HEK293T (cell line): ENCODE measurements at regions not wholly inside any gene's neighbourhood (a gene's known extent, or its start where the extent isn't known, plus 50 kb on each side); places are given as distances from the start of the nearest gene placed in this dataset.

ENCODE experiments used
- CTCF ChIA-PET: fragments of 350-600 bp; formaldehyde crosslinking; extraction: SDS; loops from one replicate; lab custom pipeline; 2021; ENCODE audit warnings: antibody characterized with exemption, inconsistent platforms; lab: Yijun Ruan, JAX
- POLR2A ChIA-PET: fragments of 350-600 bp; formaldehyde crosslinking; extraction: SDS; loops from one replicate; lab custom pipeline; 2020; ENCODE audit warnings: antibody characterized with exemption, inconsistent platforms; lab: Yijun Ruan, JAX
- DNase-seq: peaks from one replicate; pipeline ENCODE4 v3.0.0; 2012; ENCODE audit warnings: mixed read lengths; ENCODE audit errors: extremely low spot score
- ARNT ChIP-seq: fragments of 450-650 bp; IDR thresholded peaks from 2 replicates; pipeline ENCODE4 v1.6.1; 2017; ENCODE audit warnings: mild to moderate bottlenecking
- BHLHE40 ChIP-seq: fragments of 450-650 bp; IDR thresholded peaks from 2 replicates; pipeline ENCODE4 v1.6.1; 2016; ENCODE audit warnings: mild to moderate bottlenecking, moderate library complexity, borderline replicate concordance
- CTBP1 ChIP-seq: fragments of 450-650 bp; IDR thresholded peaks from 2 replicates; pipeline ENCODE4 v1.6.1; 2016; ENCODE audit warnings: borderline replicate concordance
- ELF4 ChIP-seq: fragments of 450-650 bp; IDR thresholded peaks from 2 replicates; pipeline ENCODE4 v1.6.1; 2017; ENCODE audit warnings: antibody characterized with exemption
- FOXA1 ChIP-seq: fragments of 450-650 bp; IDR thresholded peaks from 2 replicates; pipeline ENCODE4 v1.6.1; 2016; ENCODE audit warnings: mild to moderate bottlenecking
- FOXK2 ChIP-seq: fragments of 450-650 bp; IDR thresholded peaks from 2 replicates; pipeline ENCODE4 v1.6.1; 2016; ENCODE audit warnings: mild to moderate bottlenecking
- FOXM1 ChIP-seq: fragments of 450-650 bp; IDR thresholded peaks from 2 replicates; pipeline ENCODE4 v1.6.1; 2017; ENCODE audit warnings: mild to moderate bottlenecking, borderline replicate concordance
- HDGF ChIP-seq: fragments of 450-650 bp; IDR thresholded peaks from 2 replicates; pipeline ENCODE4 v1.6.1; 2017; ENCODE audit warnings: antibody characterized with exemption, borderline replicate concordance
- L3MBTL2 ChIP-seq: fragments of 450-650 bp; conservative IDR thresholded peaks from 2 replicates; pipeline ENCODE4 v1.6.1; 2016; ENCODE audit warnings: mild to moderate bottlenecking
- LEF1 ChIP-seq: fragments of 450-650 bp; IDR thresholded peaks from 2 replicates; pipeline ENCODE4 v1.6.1; 2017; ENCODE audit warnings: mild to moderate bottlenecking, borderline replicate concordance
- NFRKB ChIP-seq: fragments of 450-650 bp; IDR thresholded peaks from 2 replicates; pipeline ENCODE4 v1.6.1; 2016; ENCODE audit warnings: mild to moderate bottlenecking, moderate library complexity
- SP1 ChIP-seq: fragments of 450-650 bp; IDR thresholded peaks from 2 replicates; pipeline ENCODE4 v1.6.1; 2017
- SUZ12 ChIP-seq: fragments of 450-650 bp; IDR thresholded peaks from 2 replicates; pipeline ENCODE4 v1.6.1; 2016; ENCODE audit warnings: mild to moderate bottlenecking
- TARDBP ChIP-seq: fragments of 450-650 bp; IDR thresholded peaks from 2 replicates; pipeline ENCODE4 v1.6.1; 2016
- ZNF384 ChIP-seq: fragments of 450-650 bp; IDR thresholded peaks from 2 replicates; pipeline ENCODE4 v1.6.1; 2016
- TF ChIP-seq, protein P1 (sequence below): fragments of 450-650 bp; IDR thresholded peaks from 2 replicates; pipeline ENCODE4 v1.6.1; 2016

DNA sequence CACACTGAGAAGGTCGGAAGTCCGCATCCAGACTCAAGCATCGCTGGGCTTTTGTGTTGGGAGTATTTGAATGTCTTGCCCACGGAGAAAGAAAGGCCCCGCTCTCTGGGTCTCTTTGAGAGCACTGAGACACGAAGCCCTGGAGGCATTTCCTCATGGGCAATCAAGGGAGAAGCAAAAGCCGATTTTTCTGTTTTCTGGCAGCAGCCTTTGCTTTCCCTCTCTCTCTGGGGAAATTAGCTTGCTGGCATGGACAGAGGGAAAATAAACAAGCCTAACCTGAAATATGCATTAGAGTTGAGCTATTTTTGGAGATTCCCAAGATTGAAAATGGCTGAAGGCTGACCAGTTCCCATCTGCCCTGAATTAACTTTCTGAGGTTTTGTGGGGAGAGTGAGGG is 238.7 kb downstream of the HAPSTR1 start:
- CTCF ChIA-PET = no interaction called here
- TF ChIP-seq ARNT (no peak), HDGF (no peak), FOXM1 (no peak), ELF4 (no peak), TARDBP (no peak), SUZ12 (no peak), LEF1 (no peak), NFRKB (no peak), SP1 (no peak), FOXA1 (no peak), BHLHE40 (no peak), L3MBTL2 (no peak), FOXK2 (no peak), CTBP1 (no peak)
- TF ChIP-seq, protein P1, sequence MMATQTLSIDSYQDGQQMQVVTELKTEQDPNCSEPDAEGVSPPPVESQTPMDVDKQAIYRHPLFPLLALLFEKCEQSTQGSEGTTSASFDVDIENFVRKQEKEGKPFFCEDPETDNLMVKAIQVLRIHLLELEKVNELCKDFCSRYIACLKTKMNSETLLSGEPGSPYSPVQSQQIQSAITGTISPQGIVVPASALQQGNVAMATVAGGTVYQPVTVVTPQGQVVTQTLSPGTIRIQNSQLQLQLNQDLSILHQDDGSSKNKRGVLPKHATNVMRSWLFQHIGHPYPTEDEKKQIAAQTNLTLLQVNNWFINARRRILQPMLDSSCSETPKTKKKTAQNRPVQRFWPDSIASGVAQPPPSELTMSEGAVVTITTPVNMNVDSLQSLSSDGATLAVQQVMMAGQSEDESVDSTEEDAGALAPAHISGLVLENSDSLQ = no peak

DNA sequence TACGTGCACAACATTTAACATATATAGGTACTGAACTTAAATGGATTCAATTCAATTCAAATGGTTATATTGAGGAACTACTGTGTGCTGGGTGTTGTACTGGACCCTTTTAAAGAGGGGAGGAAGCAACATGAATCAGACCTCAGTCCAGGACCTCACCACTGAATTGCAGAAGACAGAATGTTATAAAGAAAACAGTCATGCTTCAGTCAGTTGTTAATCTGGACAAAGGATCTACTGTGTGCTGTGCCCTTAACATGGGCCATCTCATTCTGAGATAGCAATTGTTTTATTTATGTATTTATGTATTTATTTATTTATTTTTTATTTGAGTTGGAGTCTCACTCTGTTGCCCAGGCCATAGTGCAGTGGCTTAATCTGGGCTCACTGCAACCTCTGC is 240.1 kb downstream of the HAPSTR1 start:
- CTCF ChIA-PET = interaction anchor here (0.6 kb wide), 1 partner anchor 613 kb away, joined by 4 read pairs; no protein-coding TSS in a partner anchor
- DNase-seq = no peak
- TF ChIP-seq BHLHE40 (no peak), ZNF384 (no peak), TARDBP (no peak), CTBP1 (no peak), ELF4 (no peak), FOXM1 (no peak), LEF1 (no peak), FOXA1 (no peak), FOXK2 (no peak), HDGF (no peak), ARNT (no peak), NFRKB (no peak), SUZ12 (no peak), L3MBTL2 (no peak), SP1 (no peak)
- TF ChIP-seq, protein P1 = no peak
- POLR2A ChIA-PET = no interaction called here

More for the DNA sequence above, 238.7 kb downstream of the HAPSTR1 start:
- no peak for DNase-seq
- POLR2A ChIA-PET = no interaction called here

DNA sequence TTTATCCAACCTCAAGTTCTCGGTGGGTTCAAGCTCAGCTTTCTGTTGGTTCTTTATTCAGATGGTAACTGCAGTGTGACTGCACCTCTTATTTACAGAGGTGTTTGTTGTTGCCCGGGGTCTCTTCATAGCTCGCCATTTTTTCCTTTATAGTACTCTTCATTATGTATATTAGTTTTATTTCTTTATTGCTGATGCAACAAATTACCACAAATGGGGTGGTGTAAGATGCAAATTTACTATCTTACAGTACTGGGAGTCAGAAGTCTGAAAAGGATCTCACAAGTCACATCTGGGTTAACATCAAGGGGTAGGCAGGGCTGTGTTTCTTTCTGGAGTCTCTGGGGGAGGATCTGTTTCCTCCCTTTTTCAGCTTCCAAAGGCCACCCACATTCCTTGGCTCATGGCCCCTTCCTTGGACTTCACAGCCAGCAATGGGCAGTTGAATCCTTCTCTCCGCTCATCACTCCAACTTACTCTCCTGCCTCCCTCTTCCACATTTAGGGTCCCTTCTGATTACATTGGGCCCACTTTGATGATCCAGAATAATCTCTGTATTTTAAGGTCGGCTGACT is 241.2 kb downstream of the HAPSTR1 start:
- no peak for TF ChIP-seq FOXM1
- no peak for TF ChIP-seq ARNT
- TF ChIP-seq SP1 = no peak
- TF ChIP-seq, protein P1 = no peak
- TF ChIP-seq SUZ12 = no peak
- no peak for TF ChIP-seq ZNF384
- TF ChIP-seq FOXK2 = no peak
- TF ChIP-seq ELF4 = no peak
- no peak for TF ChIP-seq BHLHE40
- TF ChIP-seq HDGF = no peak
- TF ChIP-seq L3MBTL2 = no peak
- no peak for TF ChIP-seq LEF1
- TF ChIP-seq NFRKB = no peak
- TF ChIP-seq FOXA1 = no peak
- no peak for TF ChIP-seq TARDBP
- no peak for TF ChIP-seq CTBP1
- ChIA-PET CTCF (no interaction called here), POLR2A (no interaction called here)
- no peak for DNase-seq

DNA sequence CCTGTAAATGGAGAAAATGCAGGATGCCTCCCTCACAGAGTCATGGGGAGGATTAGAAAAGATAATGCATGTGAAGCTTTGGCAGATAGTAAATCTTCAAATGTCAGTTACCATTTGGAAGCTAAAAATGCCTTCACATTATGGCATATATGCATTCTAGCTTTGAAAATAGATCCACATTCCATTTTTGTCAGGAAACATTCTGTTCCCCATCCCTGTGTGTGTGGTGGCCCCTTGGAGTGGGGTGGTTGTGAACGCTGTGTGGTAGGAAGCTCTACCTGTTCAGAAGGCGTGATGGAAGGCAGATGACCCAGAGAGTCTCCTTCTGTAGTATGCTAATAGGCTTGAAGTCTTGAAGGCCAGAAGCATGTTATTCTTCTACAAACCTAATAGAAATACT is 242.0 kb downstream of the HAPSTR1 start:
- POLR2A ChIA-PET = no interaction called here
- TF ChIP-seq BHLHE40 (no peak), FOXA1 (no peak), CTBP1 (no peak), HDGF (no peak), ZNF384 (no peak), ELF4 (no peak), FOXM1 (no peak), FOXK2 (no peak)
- TF ChIP-seq, protein P1 = no peak
- CTCF ChIA-PET = no interaction called here

DNA sequence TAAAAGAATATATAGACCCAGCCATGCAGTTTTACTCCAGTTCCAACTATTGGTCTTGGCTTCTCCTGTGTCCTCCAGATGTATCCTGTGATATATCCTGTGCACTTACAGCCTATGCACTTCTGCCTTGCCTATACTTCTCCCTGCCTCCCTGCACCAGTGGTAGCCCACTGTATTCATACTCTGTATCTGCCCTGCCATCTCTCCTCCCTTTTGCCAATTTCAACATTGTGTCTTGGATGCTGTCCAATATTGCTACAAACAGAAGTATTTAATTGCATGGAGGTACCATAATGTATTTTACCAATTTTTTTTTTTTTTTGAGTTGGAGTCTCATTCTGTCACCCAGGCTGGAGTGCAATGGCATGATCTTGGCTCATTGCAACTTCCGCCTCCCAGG is 242.7 kb downstream of the HAPSTR1 start:
- DNase-seq = no peak
- TF ChIP-seq, protein P1 = no peak
- TF ChIP-seq FOXM1 (no peak), LEF1 (no peak)
- ChIA-PET CTCF (no interaction called here), POLR2A (no interaction called here)

More for the DNA sequence above, 242.0 kb downstream of the HAPSTR1 start:
- no peak for DNase-seq
